WTC11 (cell line): ENCODE measurements at regions not wholly inside any gene's neighbourhood (a gene's known extent, or its start where the extent isn't known, plus 50 kb on each side); places are given as distances from the start of the nearest gene placed in this dataset.

Experiments used
- ATF1 ChIP-seq: sonication (generic); formaldehyde crosslinking; IDR thresholded peaks from 2 replicates; pipeline ENCODE4 v1.8.1; 2023; ENCODE audit warnings: mild to moderate bottlenecking, moderate library complexity, missing genetic modification reagents
- ATF2 ChIP-seq: sonication (generic); formaldehyde crosslinking; IDR thresholded peaks from 2 replicates; pipeline ENCODE4 v1.8.1; 2022; ENCODE audit warnings: low read depth, missing genetic modification reagents, borderline replicate concordance
- E2F1 ChIP-seq: sonication (generic); formaldehyde crosslinking; IDR thresholded peaks from 2 replicates; pipeline ENCODE4 v1.8.0; 2022; ENCODE audit warnings: mild to moderate bottlenecking, missing genetic modification reagents
- FOXP1 ChIP-seq: sonication (generic); formaldehyde crosslinking; IDR thresholded peaks from 2 replicates; pipeline ENCODE4 v1.8.0; 2022; ENCODE audit warnings: missing genetic modification reagents, mild to moderate bottlenecking, moderate library complexity, borderline replicate concordance
- GABPB1 ChIP-seq: sonication (generic); formaldehyde crosslinking; IDR thresholded peaks from 2 replicates; pipeline ENCODE4 v1.8.1; 2023; ENCODE audit warnings: mild to moderate bottlenecking, missing genetic modification reagents
- IRF1 ChIP-seq: sonication (generic); formaldehyde crosslinking; IDR thresholded peaks from 2 replicates; pipeline ENCODE4 v1.8.0; 2023; ENCODE audit warnings: missing genetic modification reagents
- NR3C1 ChIP-seq: sonication (generic); formaldehyde crosslinking; conservative IDR thresholded peaks from 2 replicates; pipeline ENCODE4 v1.8.1; 2023; ENCODE audit warnings: low read depth, mild to moderate bottlenecking, missing genetic modification reagents
- SMAD3 ChIP-seq: sonication (generic); formaldehyde crosslinking; IDR thresholded peaks from 2 replicates; pipeline ENCODE4 v1.8.0; 2022; ENCODE audit warnings: missing genetic modification reagents, mild to moderate bottlenecking, borderline replicate concordance
- USF2 ChIP-seq: sonication (generic); formaldehyde crosslinking; IDR thresholded peaks from 2 replicates; pipeline ENCODE4 v1.8.1; 2023; ENCODE audit warnings: mild to moderate bottlenecking, missing genetic modification reagents, moderate library complexity
- ZBTB43 ChIP-seq: sonication (generic); formaldehyde crosslinking; IDR thresholded peaks from 2 replicates; pipeline ENCODE4 v1.8.1; 2023; ENCODE audit warnings: mild to moderate bottlenecking, missing genetic modification reagents
- ZNF219 ChIP-seq: sonication (generic); formaldehyde crosslinking; IDR thresholded peaks from 2 replicates; pipeline ENCODE4 v1.8.0; 2023; ENCODE audit warnings: missing genetic modification reagents, mild to moderate bottlenecking, borderline replicate concordance
- TF ChIP-seq, protein P1 (sequence below): fragments of 200-600 bp; IDR thresholded peaks from 2 replicates; pipeline ENCODE4 v1.8.0; 2022; ENCODE audit warnings: antibody characterized with exemption
- TF ChIP-seq, protein P2 (sequence below): sonication (generic); formaldehyde crosslinking; IDR thresholded peaks from 2 replicates; pipeline ENCODE4 v1.8.0; 2022; ENCODE audit warnings: mild to moderate bottlenecking, missing genetic modification reagents
- TF ChIP-seq, protein P3 (sequence below): sonication (generic); formaldehyde crosslinking; IDR thresholded peaks from 2 replicates; pipeline ENCODE4 v1.8.1; 2023; ENCODE audit warnings: mild to moderate bottlenecking, missing genetic modification reagents, borderline replicate concordance

- TF ChIP-seq, protein P1, sequence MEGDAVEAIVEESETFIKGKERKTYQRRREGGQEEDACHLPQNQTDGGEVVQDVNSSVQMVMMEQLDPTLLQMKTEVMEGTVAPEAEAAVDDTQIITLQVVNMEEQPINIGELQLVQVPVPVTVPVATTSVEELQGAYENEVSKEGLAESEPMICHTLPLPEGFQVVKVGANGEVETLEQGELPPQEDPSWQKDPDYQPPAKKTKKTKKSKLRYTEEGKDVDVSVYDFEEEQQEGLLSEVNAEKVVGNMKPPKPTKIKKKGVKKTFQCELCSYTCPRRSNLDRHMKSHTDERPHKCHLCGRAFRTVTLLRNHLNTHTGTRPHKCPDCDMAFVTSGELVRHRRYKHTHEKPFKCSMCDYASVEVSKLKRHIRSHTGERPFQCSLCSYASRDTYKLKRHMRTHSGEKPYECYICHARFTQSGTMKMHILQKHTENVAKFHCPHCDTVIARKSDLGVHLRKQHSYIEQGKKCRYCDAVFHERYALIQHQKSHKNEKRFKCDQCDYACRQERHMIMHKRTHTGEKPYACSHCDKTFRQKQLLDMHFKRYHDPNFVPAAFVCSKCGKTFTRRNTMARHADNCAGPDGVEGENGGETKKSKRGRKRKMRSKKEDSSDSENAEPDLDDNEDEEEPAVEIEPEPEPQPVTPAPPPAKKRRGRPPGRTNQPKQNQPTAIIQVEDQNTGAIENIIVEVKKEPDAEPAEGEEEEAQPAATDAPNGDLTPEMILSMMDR: no peak
- TF ChIP-seq E2F1 (CRISPR knock-in tag) (no peak), USF2 (CRISPR knock-in tag) (no peak), NR3C1 (no peak), SMAD3 (CRISPR knock-in tag) (no peak), ZBTB43 (CRISPR knock-in tag) (no peak), IRF1 (CRISPR knock-in tag) (no peak), GABPB1 (CRISPR knock-in tag) (no peak), FOXP1 (CRISPR knock-in tag) (no peak), ZNF219 (CRISPR knock-in tag) (no peak), ATF1 (CRISPR knock-in tag) (no peak), ATF2 (no peak)
- TF ChIP-seq, protein P2, sequence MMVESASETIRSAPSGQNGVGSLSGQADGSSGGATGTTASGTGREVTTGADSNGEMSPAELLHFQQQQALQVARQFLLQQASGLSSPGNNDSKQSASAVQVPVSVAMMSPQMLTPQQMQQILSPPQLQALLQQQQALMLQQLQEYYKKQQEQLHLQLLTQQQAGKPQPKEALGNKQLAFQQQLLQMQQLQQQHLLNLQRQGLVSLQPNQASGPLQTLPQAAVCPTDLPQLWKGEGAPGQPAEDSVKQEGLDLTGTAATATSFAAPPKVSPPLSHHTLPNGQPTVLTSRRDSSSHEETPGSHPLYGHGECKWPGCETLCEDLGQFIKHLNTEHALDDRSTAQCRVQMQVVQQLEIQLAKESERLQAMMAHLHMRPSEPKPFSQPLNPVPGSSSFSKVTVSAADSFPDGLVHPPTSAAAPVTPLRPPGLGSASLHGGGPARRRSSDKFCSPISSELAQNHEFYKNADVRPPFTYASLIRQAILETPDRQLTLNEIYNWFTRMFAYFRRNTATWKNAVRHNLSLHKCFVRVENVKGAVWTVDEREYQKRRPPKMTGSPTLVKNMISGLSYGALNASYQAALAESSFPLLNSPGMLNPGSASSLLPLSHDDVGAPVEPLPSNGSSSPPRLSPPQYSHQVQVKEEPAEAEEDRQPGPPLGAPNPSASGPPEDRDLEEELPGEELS: no peak
- TF ChIP-seq, protein P3, sequence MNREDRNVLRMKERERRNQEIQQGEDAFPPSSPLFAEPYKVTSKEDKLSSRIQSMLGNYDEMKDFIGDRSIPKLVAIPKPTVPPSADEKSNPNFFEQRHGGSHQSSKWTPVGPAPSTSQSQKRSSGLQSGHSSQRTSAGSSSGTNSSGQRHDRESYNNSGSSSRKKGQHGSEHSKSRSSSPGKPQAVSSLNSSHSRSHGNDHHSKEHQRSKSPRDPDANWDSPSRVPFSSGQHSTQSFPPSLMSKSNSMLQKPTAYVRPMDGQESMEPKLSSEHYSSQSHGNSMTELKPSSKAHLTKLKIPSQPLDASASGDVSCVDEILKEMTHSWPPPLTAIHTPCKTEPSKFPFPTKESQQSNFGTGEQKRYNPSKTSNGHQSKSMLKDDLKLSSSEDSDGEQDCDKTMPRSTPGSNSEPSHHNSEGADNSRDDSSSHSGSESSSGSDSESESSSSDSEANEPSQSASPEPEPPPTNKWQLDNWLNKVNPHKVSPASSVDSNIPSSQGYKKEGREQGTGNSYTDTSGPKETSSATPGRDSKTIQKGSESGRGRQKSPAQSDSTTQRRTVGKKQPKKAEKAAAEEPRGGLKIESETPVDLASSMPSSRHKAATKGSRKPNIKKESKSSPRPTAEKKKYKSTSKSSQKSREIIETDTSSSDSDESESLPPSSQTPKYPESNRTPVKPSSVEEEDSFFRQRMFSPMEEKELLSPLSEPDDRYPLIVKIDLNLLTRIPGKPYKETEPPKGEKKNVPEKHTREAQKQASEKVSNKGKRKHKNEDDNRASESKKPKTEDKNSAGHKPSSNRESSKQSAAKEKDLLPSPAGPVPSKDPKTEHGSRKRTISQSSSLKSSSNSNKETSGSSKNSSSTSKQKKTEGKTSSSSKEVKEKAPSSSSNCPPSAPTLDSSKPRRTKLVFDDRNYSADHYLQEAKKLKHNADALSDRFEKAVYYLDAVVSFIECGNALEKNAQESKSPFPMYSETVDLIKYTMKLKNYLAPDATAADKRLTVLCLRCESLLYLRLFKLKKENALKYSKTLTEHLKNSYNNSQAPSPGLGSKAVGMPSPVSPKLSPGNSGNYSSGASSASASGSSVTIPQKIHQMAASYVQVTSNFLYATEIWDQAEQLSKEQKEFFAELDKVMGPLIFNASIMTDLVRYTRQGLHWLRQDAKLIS (CRISPR knock-in tag): no peak
These were observed 528.6 kb downstream of the TAFA4 start for GRCh38 chr3:68403741-68404140.
